ENCODE measurements at regions not wholly inside any gene's neighbourhood (a gene's known extent, or its start where the extent isn't known, plus 50 kb on each side); places are given as distances from the start of the nearest gene placed in this dataset.
"Not testable (repeated sequence)": the region's sequence is repeated elsewhere in the genome, so short reads cannot be mapped to it uniquely, and the experiment has no call there.

DNA sequence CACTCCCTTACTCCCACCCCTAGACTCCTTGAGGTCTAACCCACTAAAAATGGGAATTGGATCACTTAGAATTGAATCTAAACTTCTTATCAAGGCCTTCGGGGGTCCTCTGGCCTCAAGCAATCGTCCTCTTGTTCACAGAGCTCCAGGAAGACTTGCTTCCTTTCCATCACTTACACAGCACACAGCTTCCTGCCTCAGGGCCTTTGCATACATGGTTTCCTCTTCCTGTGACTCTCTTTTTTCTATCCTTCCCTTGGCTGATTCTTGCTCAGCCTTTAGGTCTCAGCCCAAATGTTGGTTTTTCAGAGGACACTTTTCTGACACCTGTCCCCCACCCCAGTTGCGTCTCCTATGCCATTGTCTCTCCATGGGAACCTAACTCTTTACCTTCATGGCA is 50.0 kb upstream of the ALDH1B1 start:
- no peak for DNase-seq (ENCODE audit: low spot score)

DNA sequence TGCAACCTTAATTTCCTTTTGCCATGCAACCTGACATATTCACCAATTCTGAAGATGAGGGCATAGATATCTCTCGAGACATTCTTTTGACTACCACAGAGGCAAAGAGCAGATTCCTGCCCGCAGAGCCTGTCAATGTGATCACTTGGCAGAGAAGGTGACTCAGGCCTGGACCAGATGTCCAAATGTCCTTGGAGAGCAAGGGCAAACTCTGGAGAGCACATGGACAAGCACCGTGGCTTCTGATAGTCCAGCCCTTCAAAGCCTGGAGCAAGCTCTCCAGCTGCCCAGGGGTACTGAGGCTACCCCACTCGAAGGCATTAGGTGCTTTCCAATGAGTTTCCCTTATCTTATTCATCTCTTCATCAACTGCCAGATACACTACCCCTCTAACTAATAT is 50.4 kb upstream of the ALDH1B1 start:
- DNase-seq (ENCODE audit: low spot score), result no peak

GRCh38 chr9:38339496-38339895 is 53.0 kb upstream of the ALDH1B1 start:
- no peak for DNase-seq (ENCODE audit: low spot score)

GRCh38 chr9:38339087-38339486 is 53.4 kb upstream of the ALDH1B1 start:
- peak; percentile 83 for DNase-seq (ENCODE audit: low spot score)

DNA sequence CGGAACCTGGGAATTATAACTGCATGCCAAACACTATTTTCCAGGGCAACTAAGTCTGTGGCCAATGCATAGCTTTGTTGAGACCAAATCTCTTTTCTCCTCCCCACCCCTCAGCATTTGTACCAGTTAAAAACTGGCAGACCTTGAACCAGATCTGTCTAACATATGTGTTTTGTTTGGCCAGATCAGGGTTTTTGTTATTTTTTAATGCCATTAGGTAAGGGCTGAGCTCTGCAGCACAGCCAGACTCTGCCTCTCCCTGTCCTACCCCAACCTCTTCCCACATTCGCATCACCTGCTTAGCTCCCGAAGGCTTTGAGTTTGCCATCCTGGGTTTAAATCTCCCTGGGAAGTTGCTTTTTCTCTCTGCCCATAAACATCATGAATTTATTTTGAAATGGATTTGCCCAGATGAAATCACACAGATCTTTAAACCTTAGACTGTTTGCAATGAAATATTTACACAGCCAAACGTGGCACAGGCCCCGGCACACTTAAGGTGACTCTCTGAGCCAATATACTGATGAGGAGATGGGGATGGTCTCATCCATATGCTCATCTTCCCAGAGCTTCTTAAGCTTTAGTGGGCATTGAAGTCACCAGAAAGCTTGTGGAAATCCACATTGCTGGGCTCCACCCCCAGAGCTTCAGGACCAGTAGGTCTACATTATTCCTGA is 54.0 kb upstream of the ALDH1B1 start:
- DNase-seq (ENCODE audit: low spot score), result no peak

GRCh38 chr9:38337706-38338264 is 54.7 kb upstream of the ALDH1B1 start:
- DNase-seq (ENCODE audit: low spot score), result no peak

GRCh38 chr9:38337181-38337580 is 55.3 kb upstream of the ALDH1B1 start:
- no peak for DNase-seq (ENCODE audit: low spot score)

DNA sequence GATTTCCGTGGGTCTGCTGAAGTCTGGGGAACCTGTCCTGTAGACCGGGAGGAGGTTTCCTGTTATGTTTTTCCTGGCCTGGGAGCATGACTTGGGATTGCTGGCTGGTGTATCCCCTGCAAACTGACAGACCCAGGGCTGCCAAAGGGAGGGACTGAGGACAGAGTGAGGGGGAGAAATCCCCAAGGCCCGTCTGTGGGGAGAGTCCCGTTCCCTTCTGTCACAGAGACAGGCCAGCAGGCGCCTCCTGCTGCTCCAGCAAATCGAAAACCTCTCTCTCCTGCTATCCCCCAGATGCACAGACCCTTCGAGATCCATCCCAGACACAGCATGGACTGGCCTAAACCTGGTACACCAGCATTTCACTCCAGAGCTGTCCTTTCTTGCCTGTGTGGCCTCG is 56.2 kb upstream of the ALDH1B1 start:
- no peak for DNase-seq (ENCODE audit: low spot score)

- DNase-seq (ENCODE audit: low spot score), result no peak
Measured at GRCh38 chr9:38335686-38336085, 56.8 kb upstream of the ALDH1B1 start.

DNA sequence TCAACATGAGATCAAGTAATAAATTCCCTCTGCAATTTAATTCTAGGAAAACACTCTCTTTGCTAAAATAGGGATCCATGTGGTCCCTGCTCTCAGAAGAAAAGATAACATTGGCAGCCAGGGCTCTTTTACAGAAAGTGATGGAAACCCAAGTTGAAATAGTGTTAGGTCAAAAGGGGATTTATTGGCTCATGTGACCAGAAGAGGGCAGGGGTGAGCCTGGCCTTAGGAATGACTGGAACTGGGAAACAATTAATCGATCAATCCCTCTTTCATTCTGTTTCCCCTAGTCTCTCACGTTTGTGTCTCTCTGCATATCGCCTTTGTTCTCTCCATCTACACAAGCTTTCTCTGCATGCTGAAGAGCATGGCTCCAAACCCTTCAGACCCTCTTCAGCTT is 58.3 kb upstream of the ALDH1B1 start:
- DNase-seq (ENCODE audit: low spot score), result no peak

DNA sequence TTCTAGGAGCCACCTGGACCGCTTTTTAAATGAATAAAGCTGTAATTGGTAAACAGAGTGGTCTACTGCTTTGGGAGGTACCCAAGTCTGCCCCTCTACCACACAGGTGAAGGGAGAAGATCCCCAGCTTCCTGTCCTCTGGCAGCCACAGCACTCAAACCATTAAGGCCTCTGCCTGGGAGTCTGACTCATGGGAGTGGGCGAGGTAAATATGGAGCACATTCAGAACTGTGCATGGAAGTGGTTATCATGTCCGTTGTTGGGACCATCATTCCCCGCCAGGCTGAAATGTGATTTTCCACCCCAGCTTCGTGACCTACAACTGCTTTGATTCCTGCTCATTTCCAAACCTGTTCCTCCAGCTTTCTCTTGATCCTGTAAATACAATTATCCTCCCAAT is 59.5 kb upstream of the ALDH1B1 start:
- DNase-seq (ENCODE audit: low spot score), result no peak

- no peak for DNase-seq (ENCODE audit: low spot score)
Measured at GRCh38 chr9:38332625-38333024, 59.9 kb upstream of the ALDH1B1 start.

GRCh38 chr9:38331141-38331540 is 61.4 kb upstream of the ALDH1B1 start:
- DNase-seq (ENCODE audit: low spot score), result no peak

- DNase-seq (ENCODE audit: low spot score), result no peak
Measured at GRCh38 chr9:38329968-38330367, 62.5 kb upstream of the ALDH1B1 start.

DNA sequence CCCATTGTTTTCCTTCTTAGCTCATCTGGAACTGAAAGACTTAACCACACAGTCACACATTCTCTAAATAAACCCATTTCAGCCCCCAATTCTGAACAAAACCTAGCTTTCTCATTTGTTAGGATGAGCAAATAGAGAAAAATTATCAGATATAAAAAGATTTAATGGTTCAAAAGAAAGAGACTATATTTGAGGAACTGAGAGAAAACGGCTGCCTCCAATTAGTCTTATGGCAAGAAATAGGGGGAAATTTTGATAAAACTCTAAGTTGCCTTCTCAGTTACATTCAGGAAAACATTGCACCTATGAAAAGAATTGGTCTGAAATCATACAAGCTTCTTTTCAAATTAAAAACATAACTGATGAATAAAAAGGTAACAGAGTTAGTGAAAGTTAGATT is 63.7 kb upstream of the ALDH1B1 start:
- DNase-seq (ENCODE audit: low spot score), result no peak

- DNase-seq (ENCODE audit: low spot score), result no peak
Measured at GRCh38 chr9:38326122-38326521, 66.4 kb upstream of the ALDH1B1 start.

GRCh38 chr9:38324213-38324612 is 68.3 kb upstream of the ALDH1B1 start:
- not testable (repeated sequence) for DNase-seq (ENCODE audit: low spot score)

GRCh38 chr9:38322937-38323336 is 69.6 kb upstream of the ALDH1B1 start:
- DNase-seq (ENCODE audit: low spot score), result no peak

- DNase-seq (ENCODE audit: low spot score), result no peak
Measured at GRCh38 chr9:38319496-38320173, 72.9 kb upstream of the ALDH1B1 start.

DNA sequence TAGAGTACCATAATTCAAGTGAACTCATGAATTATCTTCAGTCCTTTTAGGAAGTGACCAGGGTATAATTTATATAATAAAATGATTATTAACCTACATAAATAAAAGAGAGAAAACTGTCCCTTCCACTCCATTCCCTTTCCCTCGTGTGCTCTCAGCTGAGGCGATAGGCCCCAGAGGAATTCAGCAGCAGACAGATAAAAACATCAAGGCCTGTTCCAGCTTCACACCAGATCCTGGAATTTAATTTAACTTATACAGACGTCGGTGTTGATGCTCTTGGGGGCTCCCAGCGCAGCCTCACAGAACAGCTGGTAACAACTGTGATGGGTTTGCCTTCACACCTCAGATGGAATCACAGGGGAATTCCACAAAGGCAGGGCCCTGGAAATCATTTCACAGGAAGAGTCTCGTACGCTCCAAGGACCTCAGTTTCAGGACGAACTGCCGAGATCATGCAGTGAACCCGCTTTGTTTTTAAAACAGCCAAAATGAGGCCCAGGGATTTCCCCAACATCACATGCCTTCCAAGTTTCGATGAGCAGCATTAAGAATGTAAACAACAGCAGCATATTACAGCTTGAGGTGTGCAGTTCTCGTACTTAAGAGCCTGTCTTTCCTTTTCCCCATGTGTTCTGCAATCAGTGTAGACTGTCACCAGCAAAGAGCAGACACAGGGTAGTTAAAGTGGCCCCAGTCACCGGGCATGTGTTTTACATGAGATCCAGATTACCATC is 73.6 kb upstream of the ALDH1B1 start:
- peak; percentile 39 for DNase-seq (ENCODE audit: low spot score)

GRCh38 chr9:38316166-38316780 is 76.2 kb upstream of the ALDH1B1 start:
- DNase-seq (ENCODE audit: low spot score), result no peak

DNA sequence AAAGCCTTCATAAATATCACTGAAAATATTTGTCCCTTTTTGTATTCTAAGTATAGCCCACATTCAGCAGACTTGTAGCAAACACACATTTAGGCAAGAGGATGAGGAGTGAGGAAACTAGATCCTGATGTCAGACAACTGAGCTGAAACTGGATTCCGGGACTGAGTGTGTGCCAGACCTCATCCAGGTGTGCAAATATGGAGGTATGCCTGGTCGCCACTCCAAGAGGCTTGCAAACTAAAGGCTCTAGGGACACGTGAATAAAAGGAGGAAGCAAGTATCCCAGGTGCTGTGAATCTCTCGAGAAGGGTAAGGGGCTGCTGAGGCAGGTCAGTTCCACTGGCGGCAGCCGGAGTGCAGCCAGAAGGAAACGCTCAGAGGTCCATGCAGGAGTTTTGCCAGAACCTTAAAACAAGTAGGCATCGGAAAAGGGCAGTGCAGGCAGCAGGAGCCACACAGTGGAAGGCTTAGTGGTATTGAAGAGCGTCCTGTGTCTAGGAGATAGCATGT is 77.4 kb upstream of the ALDH1B1 start:
- DNase-seq (ENCODE audit: low spot score), result no peak

All from H4 (cell line).